ENCODE measurements at regions not wholly inside any gene's neighbourhood (a gene's known extent, or its start where the extent isn't known, plus 50 kb on each side); places are given as distances from the start of the nearest gene placed in this dataset.

DNA sequence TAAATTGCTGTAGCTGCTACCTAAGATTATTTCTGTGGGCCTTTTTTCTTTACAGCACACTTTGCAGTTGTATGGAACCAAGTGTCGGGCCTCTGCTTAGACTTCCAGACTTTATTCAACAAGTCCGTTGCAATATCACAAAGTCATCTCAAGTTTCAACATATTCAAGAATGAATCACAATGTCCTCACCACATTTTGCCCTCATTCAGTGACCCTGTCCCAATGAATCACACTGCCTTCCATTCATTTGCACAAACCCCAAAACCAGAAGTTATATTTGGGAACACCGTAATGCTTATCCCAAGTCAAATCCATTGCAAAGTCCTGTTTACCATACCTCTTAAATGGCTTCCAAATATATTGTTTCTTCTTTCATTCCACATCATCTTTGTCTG is 439.6 kb downstream of the CSNK1G3 start:
- H3K4me2 ChIP-seq (ENCODE audit: low read length) = peak overlapping the region; percentile 33
- ATAC-seq = peak; percentile 84

More for the DNA sequence above, 439.6 kb downstream of the CSNK1G3 start:
- ChIA-PET POLR2A (no interaction called here), RAD21 (ENCODE audit: low non-redundant PET in 1 of 2, low total read pairs in 2 of 2, uncharacterized antibody in 2 of 2, unreplicated experiment in 2 of 2) (no interaction called here), CTCF (no interaction called here)
- intact Hi-C loops (cut with micrococcal nuclease) = loop anchor here (10.0 kb wide), 1 partner anchor 793 kb away; the partner anchor contains the start of gene ZNF608
- Histone ChIP-seq H3K27ac (ENCODE audit: low read depth, low read length) (no peak overlapping the region), H3K9ac (ENCODE audit: low read length) (no peak overlapping the region), H4K20me1 (ENCODE audit: insufficient read depth) (no peaks in the 10 kb centered on the region), H3K4me3 (replicated peaks in 1 of 2; ENCODE audit: low read depth in 1 of 2, low read length in 2 of 2) (no peak overlapping the region), H3K9me3 (ENCODE audit: control insufficient read depth in 1 of 2, insufficient read depth in 1 of 2, low read depth in 1 of 2, low read length in 2 of 2) (no peaks in the 10 kb centered on the region), H3K27me3 (ENCODE audit: insufficient read depth, low read length) (no peaks in the 10 kb centered on the region), H3K36me3 (ENCODE audit: control insufficient read depth in 1 of 2, insufficient read depth in 2 of 2, low read length in 2 of 2) (no peaks in the 10 kb centered on the region), H3K9me2 (ENCODE audit: insufficient read depth) (no peaks in the 10 kb centered on the region), H3K4me1 (ENCODE audit: control insufficient read depth in 1 of 2, insufficient read depth in 2 of 2, low read length in 2 of 2) (peaks cover 7 to 16% of the 10 kb centered on the region in 2 experiments), H2AFZ (ENCODE audit: low read depth, low read length, poor library complexity, severe bottlenecking) (peak overlapping the region; percentile 31), H3K79me2 (ENCODE audit: insufficient read depth, low read length) (no peaks in the 10 kb centered on the region)
- BruUV-seq (replicated peaks) = no TSS peak
- no peak for TF ChIP-seq ZNF274 (IDR thresholded peaks at IDR 0.05; ENCODE audit: low read depth, low read length)
- TF ChIP-seq POLR2AphosphoS5 (IDR thresholded peaks at IDR 0.05; ENCODE audit: low read depth, low read length) = no peak
- TF ChIP-seq YY1 (IDR thresholded peaks at IDR 0.05; ENCODE audit: extremely low read depth, insufficient replicate concordance, low read depth, low read length) = no peak
- TF ChIP-seq SIN3A (IDR thresholded peaks at IDR 0.05; ENCODE audit: low read depth) = no peak
- TF ChIP-seq TCF7L2 (IDR thresholded peaks at IDR 0.05; ENCODE audit: borderline replicate concordance, extremely low read depth, insufficient read depth, insufficient read length) = no peak
- TF ChIP-seq, protein P1, sequence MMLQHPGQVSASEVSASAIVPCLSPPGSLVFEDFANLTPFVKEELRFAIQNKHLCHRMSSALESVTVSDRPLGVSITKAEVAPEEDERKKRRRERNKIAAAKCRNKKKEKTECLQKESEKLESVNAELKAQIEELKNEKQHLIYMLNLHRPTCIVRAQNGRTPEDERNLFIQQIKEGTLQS (IDR thresholded peaks at IDR 0.05) = no peak
- TF ChIP-seq, protein P2, sequence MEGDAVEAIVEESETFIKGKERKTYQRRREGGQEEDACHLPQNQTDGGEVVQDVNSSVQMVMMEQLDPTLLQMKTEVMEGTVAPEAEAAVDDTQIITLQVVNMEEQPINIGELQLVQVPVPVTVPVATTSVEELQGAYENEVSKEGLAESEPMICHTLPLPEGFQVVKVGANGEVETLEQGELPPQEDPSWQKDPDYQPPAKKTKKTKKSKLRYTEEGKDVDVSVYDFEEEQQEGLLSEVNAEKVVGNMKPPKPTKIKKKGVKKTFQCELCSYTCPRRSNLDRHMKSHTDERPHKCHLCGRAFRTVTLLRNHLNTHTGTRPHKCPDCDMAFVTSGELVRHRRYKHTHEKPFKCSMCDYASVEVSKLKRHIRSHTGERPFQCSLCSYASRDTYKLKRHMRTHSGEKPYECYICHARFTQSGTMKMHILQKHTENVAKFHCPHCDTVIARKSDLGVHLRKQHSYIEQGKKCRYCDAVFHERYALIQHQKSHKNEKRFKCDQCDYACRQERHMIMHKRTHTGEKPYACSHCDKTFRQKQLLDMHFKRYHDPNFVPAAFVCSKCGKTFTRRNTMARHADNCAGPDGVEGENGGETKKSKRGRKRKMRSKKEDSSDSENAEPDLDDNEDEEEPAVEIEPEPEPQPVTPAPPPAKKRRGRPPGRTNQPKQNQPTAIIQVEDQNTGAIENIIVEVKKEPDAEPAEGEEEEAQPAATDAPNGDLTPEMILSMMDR (IDR thresholded peaks at IDR 0.05 in 2 of 3, conservative IDR thresholded peaks at IDR 0.05 in 1 of 3; ENCODE audit: borderline replicate concordance in 1 of 3, insufficient read depth in 1 of 3, low read depth in 2 of 3, low read length in 2 of 3) = no peak
- TF ChIP-seq RAD21 (IDR thresholded peaks at IDR 0.05; ENCODE audit: low read depth) = no peak
- TF ChIP-seq FOSL1 (IDR thresholded peaks at IDR 0.05; ENCODE audit: low read depth) = peak; percentile 71
- TF ChIP-seq, protein P3, sequence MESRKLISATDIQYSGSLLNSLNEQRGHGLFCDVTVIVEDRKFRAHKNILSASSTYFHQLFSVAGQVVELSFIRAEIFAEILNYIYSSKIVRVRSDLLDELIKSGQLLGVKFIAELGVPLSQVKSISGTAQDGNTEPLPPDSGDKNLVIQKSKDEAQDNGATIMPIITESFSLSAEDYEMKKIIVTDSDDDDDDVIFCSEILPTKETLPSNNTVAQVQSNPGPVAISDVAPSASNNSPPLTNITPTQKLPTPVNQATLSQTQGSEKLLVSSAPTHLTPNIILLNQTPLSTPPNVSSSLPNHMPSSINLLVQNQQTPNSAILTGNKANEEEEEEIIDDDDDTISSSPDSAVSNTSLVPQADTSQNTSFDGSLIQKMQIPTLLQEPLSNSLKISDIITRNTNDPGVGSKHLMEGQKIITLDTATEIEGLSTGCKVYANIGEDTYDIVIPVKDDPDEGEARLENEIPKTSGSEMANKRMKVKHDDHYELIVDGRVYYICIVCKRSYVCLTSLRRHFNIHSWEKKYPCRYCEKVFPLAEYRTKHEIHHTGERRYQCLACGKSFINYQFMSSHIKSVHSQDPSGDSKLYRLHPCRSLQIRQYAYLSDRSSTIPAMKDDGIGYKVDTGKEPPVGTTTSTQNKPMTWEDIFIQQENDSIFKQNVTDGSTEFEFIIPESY (IDR thresholded peaks at IDR 0.05; ENCODE audit: extremely low read depth, insufficient replicate concordance, low read length) = no peak
- no peak for TF ChIP-seq POLR2A (IDR thresholded peaks at IDR 0.05; ENCODE audit: borderline replicate concordance, extremely low read depth, insufficient read depth, insufficient read length)
- peak; percentile 47; the same call in 1 of the 2 replicates for TF ChIP-seq SP1 (IDR thresholded peaks at IDR 0.05; ENCODE audit: low read depth)
- no peak for TF ChIP-seq ELF1 (IDR thresholded peaks at IDR 0.05; ENCODE audit: borderline replicate concordance, low read depth)
- TF ChIP-seq CBX3 (IDR thresholded peaks at IDR 0.05; ENCODE audit: low read depth) = peak; percentile 85
- TF ChIP-seq EZH2 (IDR thresholded peaks at IDR 0.05) = no peak
- peak; percentile 61; the same call in 1 of the 2 replicates for TF ChIP-seq JUND (IDR thresholded peaks at IDR 0.05)
- TF ChIP-seq ZFX (IDR thresholded peaks at IDR 0.05) = no peak
- TF ChIP-seq SRF (IDR thresholded peaks at IDR 0.05; ENCODE audit: low read depth) = no peak
- peak; percentile 74 for TF ChIP-seq CEBPB (IDR thresholded peaks at IDR 0.05; ENCODE audit: low read depth)
- TF ChIP-seq EZH2phosphoT487 (IDR thresholded peaks at IDR 0.05; ENCODE audit: borderline replicate concordance) = no peak
- TF ChIP-seq, protein P4, sequence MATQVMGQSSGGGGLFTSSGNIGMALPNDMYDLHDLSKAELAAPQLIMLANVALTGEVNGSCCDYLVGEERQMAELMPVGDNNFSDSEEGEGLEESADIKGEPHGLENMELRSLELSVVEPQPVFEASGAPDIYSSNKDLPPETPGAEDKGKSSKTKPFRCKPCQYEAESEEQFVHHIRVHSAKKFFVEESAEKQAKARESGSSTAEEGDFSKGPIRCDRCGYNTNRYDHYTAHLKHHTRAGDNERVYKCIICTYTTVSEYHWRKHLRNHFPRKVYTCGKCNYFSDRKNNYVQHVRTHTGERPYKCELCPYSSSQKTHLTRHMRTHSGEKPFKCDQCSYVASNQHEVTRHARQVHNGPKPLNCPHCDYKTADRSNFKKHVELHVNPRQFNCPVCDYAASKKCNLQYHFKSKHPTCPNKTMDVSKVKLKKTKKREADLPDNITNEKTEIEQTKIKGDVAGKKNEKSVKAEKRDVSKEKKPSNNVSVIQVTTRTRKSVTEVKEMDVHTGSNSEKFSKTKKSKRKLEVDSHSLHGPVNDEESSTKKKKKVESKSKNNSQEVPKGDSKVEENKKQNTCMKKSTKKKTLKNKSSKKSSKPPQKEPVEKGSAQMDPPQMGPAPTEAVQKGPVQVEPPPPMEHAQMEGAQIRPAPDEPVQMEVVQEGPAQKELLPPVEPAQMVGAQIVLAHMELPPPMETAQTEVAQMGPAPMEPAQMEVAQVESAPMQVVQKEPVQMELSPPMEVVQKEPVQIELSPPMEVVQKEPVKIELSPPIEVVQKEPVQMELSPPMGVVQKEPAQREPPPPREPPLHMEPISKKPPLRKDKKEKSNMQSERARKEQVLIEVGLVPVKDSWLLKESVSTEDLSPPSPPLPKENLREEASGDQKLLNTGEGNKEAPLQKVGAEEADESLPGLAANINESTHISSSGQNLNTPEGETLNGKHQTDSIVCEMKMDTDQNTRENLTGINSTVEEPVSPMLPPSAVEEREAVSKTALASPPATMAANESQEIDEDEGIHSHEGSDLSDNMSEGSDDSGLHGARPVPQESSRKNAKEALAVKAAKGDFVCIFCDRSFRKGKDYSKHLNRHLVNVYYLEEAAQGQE (IDR thresholded peaks at IDR 0.05; ENCODE audit: low read depth) = no peak
- no peak for TF ChIP-seq EGR1 (IDR thresholded peaks at IDR 0.05; ENCODE audit: low read depth)
- TF ChIP-seq, protein P5, sequence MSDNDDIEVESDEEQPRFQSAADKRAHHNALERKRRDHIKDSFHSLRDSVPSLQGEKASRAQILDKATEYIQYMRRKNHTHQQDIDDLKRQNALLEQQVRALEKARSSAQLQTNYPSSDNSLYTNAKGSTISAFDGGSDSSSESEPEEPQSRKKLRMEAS (IDR thresholded peaks at IDR 0.05) = no peak
- DNase-seq (ENCODE audit: low read depth, low spot score) = peak; percentile 39

All from HCT116 (cell line).